ENCODE measurements at regions not wholly inside any gene's neighbourhood (a gene's known extent, or its start where the extent isn't known, plus 50 kb on each side); places are given as distances from the start of the nearest gene placed in this dataset.
"Not testable (repeated sequence)": the region's sequence is repeated elsewhere in the genome, so short reads cannot be mapped to it uniquely, and the experiment has no call there.

DNA sequence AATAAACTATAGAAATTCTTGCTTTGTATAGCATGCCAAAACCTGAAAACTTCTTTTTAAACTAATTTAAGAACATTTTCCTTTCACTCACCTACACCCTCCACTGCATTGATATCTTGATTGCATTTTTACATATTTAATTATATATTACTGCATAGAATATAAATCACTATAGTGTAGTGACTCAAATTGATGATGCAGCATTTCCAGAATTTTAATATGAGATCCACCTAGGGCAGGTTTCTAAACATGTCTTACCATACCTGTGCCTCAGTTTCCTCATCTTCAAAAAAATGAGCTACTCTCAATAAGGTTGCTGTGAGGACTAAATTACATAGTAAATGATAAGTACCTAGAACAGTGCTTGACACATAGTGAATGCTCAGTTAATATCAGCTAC is 881.5 kb downstream of the RPS29 start:
- ATAC-seq (replicated peaks): no peak
- Mint-ChIP-seq H3K27me3 (no peaks in the 10 kb centered on the region), H3K4me3 (no peak overlapping the region), H3K27ac (no peak overlapping the region), H3K9me3 (peaks cover 0 to 2% of the 10 kb centered on the region in 2 donors), H3K36me3 (peaks cover 0 to 3% of the 10 kb centered on the region in 2 donors), H3K4me1 (no peaks in the 10 kb centered on the region)
- DNase-seq: no peak

DNA sequence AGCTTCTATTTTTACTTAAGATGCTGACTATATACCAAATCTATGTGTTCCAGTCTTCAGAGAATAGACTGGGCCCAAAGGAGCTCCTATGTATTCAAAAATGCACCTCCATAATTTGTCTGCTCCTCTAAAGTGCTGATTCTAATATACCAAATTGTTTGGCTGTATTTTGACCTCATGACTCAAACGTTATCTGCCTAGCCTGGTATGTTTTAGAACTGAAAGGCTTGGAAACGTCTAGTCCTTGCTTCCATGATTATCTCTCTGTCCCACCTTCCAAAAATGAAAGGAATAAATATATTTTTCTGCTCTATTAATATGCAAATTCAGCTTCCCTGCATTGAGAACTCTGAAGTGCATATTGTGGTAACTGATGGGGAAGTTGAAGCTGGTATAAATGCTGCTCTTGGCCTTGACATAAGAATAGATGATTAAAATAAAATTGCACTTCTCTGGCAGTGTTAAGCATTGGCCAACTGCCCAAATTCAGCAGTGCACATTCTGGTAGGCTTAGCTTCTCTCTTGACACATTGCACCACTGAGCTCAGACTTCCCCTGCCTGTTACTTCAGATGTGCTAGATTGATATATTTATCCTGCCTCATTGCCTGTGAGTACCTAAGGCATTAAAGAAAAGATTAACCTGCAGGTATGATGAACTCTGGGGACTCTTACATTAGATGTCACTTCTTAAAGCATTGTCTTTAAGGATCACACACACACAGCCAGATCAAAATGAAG is 882.3 kb downstream of the RPS29 start:
- peaks cover 2 to 4% of the 10 kb centered on the region in 2 donors for H3K9me3 Mint-ChIP-seq
- no peaks in the 10 kb centered on the region for H3K27me3 Mint-ChIP-seq
- no peaks in the 10 kb centered on the region for H3K4me1 Mint-ChIP-seq

DNA sequence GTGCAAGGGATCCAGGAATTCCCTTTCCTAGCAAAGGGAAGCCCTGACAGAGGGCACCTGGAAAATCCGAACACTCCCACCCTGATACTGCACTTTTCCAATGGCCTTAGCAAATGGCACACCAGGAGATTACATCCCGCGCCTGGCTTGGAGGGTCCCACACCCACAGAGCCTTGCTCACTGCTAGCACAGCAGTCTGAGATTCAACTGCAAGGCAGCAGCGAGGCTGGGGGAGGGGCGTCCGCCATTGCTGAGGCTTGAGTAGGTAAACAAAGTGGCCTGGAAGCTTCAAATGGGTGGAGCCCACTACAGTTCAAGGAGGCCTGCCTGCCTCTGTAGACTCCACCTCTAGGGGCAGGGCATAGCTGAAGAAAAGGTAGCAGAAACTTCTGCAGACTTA is 888.8 kb downstream of the RPS29 start:
- H3K27me3 Mint-ChIP-seq; H3K4me1 Mint-ChIP-seq; H3K27ac Mint-ChIP-seq; H3K9me3 Mint-ChIP-seq; H3K36me3 Mint-ChIP-seq; ATAC-seq (replicated peaks); H3K4me3 Mint-ChIP-seq; DNase-seq: not testable (repeated sequence)

More for the DNA sequence above, 882.3 kb downstream of the RPS29 start:
- no peak for ATAC-seq (replicated peaks)
- H3K36me3 Mint-ChIP-seq: peaks cover 0 to 3% of the 10 kb centered on the region in 2 donors
- DNase-seq: no peak
- H3K27ac Mint-ChIP-seq: no peak overlapping the region
- H3K4me3 Mint-ChIP-seq: no peak overlapping the region

DNA sequence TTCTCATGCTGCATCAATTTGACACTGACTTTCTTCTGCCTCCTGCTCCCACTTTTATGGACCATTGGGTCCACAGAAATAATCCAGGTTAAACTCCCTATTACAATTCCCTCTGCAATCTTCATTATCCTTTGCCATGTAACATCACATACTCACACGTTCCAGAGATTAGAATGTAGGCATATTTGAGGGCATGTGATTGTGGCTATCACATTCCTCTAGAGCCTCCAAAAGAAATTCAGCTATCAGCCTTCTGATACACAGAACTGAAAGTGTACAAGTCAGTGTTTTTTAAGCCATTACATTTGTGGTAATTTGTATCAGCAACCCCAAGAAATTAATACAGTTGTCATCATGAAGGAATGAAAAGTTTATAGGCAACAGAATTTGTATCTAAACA is 892.4 kb downstream of the RPS29 start:
- no peak for ATAC-seq (replicated peaks)

DNA sequence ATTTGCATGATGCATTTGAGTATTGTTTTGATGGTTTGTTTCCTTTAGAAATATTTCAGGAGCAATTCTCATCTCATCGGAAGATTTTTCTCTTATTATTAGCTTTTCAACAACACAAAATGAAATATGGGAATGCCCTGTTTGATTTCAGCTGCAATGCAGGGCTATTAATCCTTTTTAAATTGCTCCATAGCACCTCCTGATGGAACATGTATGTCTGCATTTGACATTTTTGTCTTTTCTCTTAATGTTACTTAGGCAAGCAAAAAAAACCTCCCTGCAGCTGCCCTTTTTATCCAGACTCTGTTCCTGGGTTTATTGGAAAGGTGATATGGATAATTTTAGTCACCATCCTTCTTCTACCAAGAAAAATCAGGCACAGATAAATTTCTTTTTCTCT is 895.8 kb downstream of the RPS29 start:
- no peak for DNase-seq
- H3K36me3 Mint-ChIP-seq: no peaks in the 10 kb centered on the region
- H3K4me3 Mint-ChIP-seq: no peak overlapping the region
- H3K27me3 Mint-ChIP-seq: no peaks in the 10 kb centered on the region
- no peak overlapping the region for H3K27ac Mint-ChIP-seq
- H3K4me1 Mint-ChIP-seq: no peaks in the 10 kb centered on the region
- no peak for ATAC-seq (replicated peaks)
- no peaks in the 10 kb centered on the region for H3K9me3 Mint-ChIP-seq

More for the DNA sequence above, 892.4 kb downstream of the RPS29 start:
- Mint-ChIP-seq H3K27me3 (no peaks in the 10 kb centered on the region), H3K9me3 (peaks cover 1 to 4% of the 10 kb centered on the region in 2 donors), H3K27ac (no peak overlapping the region), H3K36me3 (no peaks in the 10 kb centered on the region), H3K4me1 (no peaks in the 10 kb centered on the region), H3K4me3 (no peak overlapping the region)
- DNase-seq: no peak

DNA sequence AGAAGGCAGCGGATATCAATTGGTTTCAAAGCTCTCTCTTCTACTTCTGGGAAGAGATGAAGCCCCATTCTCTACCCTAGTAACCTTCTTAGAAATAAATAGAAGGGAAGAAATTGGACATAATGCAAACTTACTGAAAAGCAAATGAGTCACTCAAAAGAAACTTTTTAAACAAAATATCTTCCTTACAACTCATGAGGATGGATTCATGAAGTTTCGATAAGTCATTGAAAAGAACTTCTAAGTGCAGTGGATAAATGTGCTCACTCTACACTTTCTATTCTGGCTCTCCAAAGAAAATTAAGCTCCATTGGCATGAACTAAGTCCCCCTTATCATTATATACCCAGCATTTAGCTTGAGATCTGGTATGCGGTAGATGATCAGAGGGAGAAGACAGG is 899.5 kb downstream of the RPS29 start:
- Mint-ChIP-seq H3K27ac (no peak overlapping the region), H3K36me3 (no peaks in the 10 kb centered on the region), H3K27me3 (no peaks in the 10 kb centered on the region), H3K9me3 (no peaks in the 10 kb centered on the region), H3K4me1 (no peaks in the 10 kb centered on the region), H3K4me3 (no peak overlapping the region)
- ATAC-seq (replicated peaks): no peak
- DNase-seq: no peak

DNA sequence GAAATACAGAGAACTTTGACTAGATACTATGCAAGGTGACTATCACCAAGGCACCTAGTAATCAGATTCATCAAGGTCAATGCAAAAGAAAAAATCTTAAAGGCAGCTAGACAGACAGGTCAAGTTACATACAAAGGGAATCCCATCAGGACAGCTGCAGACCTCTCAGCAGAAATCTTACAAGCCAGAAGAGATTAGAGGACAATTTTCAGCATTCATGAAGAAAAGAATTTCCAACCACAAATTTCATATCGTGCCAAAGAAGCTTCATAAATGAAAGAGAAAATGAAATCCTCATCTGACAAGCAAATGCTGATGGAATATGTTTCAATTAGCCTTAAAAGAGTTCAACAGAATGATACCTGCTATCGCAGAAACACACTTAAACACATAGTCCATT is 913.7 kb downstream of the RPS29 start:
- H3K27ac Mint-ChIP-seq: no peak overlapping the region
- H3K4me3 Mint-ChIP-seq: no peak overlapping the region
- H3K27me3 Mint-ChIP-seq: no peaks in the 10 kb centered on the region
- no peak for ATAC-seq (replicated peaks)
- H3K36me3 Mint-ChIP-seq: no peaks in the 10 kb centered on the region
- H3K4me1 Mint-ChIP-seq: no peaks in the 10 kb centered on the region
- DNase-seq: no peak
- H3K9me3 Mint-ChIP-seq: peaks cover 8 to 9% of the 10 kb centered on the region in 2 donors

DNA sequence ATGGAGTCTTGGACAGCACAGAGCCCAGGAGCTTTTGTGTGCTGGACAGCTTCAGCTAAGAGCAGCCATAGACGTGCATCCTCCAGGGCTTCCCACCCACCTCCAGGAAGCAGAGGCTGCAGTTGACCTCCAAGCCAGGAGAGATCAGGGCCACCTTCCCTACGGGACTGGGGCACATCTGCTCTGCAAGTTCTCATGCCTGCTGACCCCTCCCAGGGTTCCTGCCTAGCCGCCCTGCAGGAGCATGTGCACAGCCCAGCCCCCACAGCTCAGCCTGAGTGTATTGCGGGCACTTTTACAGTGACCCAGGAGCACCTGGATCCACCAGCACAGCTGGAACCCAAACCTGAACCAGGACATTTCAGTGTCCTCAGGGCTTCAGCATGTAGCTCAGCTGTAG is 915.2 kb downstream of the RPS29 start:
- DNase-seq: no peak
- Mint-ChIP-seq H3K4me3 (no peak overlapping the region), H3K27me3 (no peaks in the 10 kb centered on the region), H3K36me3 (no peaks in the 10 kb centered on the region), H3K9me3 (peaks cover 6 to 8% of the 10 kb centered on the region in 2 donors), H3K27ac (no peak overlapping the region), H3K4me1 (no peaks in the 10 kb centered on the region)
- no peak for ATAC-seq (replicated peaks)

DNA sequence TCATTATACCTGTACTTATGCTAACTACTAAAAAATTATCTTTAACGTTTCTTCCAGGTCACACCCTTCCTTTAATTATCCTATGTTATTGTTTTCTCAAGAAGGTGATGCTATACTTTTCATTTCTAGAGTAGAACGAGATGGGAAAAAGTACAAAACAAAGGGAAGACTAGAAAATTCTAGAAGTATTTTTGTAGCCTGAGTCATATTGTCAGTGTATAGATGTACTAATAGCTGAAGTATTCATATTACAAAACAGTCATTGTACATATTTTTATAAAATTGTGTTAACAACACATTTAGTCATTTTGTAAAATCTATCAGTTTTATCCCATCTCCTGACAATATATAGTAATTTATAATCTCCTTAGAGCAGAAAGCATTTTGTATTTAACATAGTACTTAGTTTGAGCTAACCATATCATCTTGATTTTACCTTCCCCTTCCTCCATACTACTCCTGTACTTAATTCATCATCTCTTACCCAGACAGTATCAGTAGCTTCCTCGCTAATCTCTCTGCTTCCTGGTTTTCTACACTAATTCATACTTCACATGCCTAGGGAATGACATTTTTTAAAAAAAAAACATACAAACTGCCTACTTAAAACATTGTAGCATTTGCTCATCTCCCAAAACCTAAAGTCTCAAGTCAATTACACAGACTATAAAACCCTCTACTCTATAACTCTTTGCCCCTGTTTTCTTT is 920.9 kb downstream of the RPS29 start:
- H3K27ac Mint-ChIP-seq: no peak overlapping the region
- no peaks in the 10 kb centered on the region for H3K36me3 Mint-ChIP-seq
- ATAC-seq (replicated peaks): no peak
- H3K4me3 Mint-ChIP-seq: no peak overlapping the region
- H3K27me3 Mint-ChIP-seq: no peaks in the 10 kb centered on the region
- no peaks in the 10 kb centered on the region for H3K4me1 Mint-ChIP-seq
- DNase-seq: no peak
- H3K9me3 Mint-ChIP-seq: peaks cover 4% of the 10 kb centered on the region in 2 donors

DNA sequence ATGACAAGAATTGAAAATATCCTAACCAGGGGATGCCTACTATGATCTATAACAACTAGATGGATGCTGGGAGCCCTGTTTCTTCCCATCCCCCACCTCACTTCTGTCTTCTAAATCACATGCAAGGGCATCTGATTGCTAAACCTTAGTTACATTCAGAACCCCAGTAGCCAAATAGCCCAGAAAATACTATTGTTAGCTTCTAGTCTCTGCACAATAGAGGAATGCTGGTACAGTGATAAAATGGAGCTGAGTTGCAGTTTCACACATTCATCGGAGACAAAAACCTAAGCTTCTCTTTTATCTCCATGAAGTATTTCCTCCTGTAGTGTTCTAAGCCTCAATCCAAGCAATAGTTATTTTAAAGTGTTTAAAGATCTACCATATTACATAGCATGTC is 942.9 kb downstream of the RPS29 start:
- Mint-ChIP-seq H3K9me3 (peaks cover 3 to 14% of the 10 kb centered on the region in 2 donors), H3K4me1 (no peaks in the 10 kb centered on the region), H3K4me3 (no peak overlapping the region), H3K36me3 (no peaks in the 10 kb centered on the region), H3K27me3 (no peaks in the 10 kb centered on the region), H3K27ac (no peak overlapping the region)
- no peak for DNase-seq
- no peak for ATAC-seq (replicated peaks)

DNA sequence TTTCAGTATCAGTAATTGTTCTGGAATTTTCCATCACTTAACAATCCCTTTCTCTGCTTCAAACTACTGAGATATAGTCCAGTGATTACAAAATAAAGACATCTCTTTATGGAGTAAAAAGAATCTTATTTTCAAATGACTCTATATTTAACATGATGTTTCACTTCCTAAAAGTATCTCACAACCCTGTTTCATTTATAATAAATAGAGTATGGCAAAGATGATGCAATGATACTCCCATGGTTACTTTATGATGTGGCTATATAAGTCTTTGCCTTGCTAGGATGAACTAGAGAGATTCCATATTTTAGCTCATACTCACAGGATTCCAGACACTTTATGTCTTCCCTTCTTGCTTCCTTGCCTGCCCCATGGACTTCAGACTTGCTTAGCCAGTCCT is 953.5 kb upstream of the MDGA2 start:
- Mint-ChIP-seq H3K9me3 (peaks cover 0 to 2% of the 10 kb centered on the region in 2 donors), H3K27ac (no peak overlapping the region), H3K27me3 (peaks cover 0 to 3% of the 10 kb centered on the region in 2 donors), H3K36me3 (no peaks in the 10 kb centered on the region), H3K4me3 (no peak overlapping the region), H3K4me1 (peaks cover 4 to 13% of the 10 kb centered on the region in 2 donors)
- no peak for ATAC-seq (replicated peaks)
- DNase-seq: no peak

DNA sequence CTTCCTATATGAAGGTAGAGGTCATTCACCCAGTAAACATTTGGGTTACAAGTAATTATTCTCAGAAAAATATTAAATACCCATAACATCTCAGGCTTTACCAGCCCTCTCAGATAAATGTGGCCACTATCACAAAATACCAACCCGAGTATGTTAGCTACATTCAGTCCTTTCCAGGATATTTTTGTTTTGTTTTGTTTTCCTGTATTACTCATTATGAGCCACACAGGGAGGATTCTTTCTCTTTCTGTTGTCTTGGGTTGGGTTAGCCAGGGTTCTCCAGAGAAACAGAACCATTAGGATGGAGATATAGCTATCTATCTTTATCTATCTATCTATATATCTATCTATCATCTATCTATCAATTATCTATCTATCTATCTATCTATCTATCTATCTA is 947.6 kb upstream of the MDGA2 start:
- H3K9me3 Mint-ChIP-seq: no peaks in the 10 kb centered on the region
- H3K4me1 Mint-ChIP-seq: no peaks in the 10 kb centered on the region
- no peak overlapping the region for H3K27ac Mint-ChIP-seq
- no peak overlapping the region for H3K4me3 Mint-ChIP-seq
- H3K36me3 Mint-ChIP-seq: no peaks in the 10 kb centered on the region
- no peak for ATAC-seq (replicated peaks)
- no peaks in the 10 kb centered on the region for H3K27me3 Mint-ChIP-seq
- DNase-seq: no peak

DNA sequence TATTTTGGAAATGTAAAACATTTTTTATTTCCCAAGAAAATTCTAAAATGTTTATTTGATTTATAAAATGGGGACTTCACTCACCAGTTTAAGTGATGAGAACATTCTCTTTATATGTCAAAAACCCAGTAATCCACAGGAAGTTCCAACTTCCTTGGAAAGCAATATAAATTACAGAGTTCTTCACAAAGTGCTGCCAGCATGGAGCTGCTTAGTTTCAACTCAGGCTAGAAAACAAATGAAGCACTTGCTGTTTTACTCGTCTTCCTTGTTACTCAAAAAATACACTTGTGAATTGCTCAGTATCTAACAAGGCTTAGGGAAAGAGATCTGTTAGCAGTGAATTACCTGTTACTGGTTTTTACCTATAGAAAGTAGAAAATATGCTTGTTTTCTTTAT is 942.7 kb upstream of the MDGA2 start:
- Mint-ChIP-seq H3K4me3 (no peak overlapping the region), H3K27me3 (no peaks in the 10 kb centered on the region), H3K27ac (no peak overlapping the region), H3K9me3 (no peaks in the 10 kb centered on the region), H3K4me1 (no peaks in the 10 kb centered on the region), H3K36me3 (no peaks in the 10 kb centered on the region)
- no peak for DNase-seq
- no peak for ATAC-seq (replicated peaks)

DNA sequence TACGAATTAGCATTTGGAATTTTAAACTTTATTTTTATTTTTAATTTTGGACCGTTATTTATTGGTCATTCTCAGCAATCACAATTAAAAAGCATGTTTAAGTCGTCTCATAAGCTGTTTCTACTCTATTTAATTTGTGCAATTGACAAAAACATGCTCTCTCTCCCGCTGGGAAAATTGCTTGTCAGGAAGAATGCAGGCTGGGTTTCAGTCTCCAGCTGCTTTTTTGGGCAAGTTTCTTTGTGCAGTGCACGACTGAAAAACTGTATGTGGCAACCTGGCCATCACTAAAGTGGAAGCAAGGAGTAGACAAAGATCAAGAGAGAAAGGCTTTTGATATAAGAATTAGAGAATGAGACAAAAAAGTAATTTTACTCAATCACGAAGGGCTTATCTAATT is 941.5 kb upstream of the MDGA2 start:
- ATAC-seq (replicated peaks): no peak
- Mint-ChIP-seq H3K27me3 (no peaks in the 10 kb centered on the region), H3K9me3 (peaks cover 0 to under 1% of the 10 kb centered on the region in 2 donors), H3K36me3 (no peaks in the 10 kb centered on the region), H3K27ac (no peak overlapping the region), H3K4me1 (no peaks in the 10 kb centered on the region), H3K4me3 (no peak overlapping the region)
- no peak for DNase-seq

DNA sequence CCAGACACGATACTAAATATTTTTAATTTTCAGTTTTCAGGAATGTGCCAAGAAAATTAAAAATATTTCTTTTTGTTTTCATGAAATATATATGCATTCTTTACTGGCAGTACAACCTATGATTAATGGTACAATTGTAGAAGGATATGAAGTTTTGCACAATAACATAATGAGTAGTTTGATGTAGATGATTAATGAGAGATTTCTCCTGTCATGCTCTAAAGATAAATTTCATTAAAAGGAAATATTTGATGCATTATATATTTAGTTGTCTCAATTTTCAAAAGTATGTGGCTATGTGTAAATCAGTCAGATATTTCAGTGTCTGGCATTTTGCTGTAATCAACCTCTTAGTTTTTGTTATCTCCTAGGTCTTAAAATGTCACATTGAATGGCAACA is 940.2 kb upstream of the MDGA2 start:
- DNase-seq (no peak), ATAC-seq (replicated peaks) (no peak)
- Mint-ChIP-seq H3K9me3 (peaks cover 0 to 6% of the 10 kb centered on the region in 2 donors), H3K36me3 (no peaks in the 10 kb centered on the region), H3K27ac (no peak overlapping the region), H3K4me3 (no peak overlapping the region), H3K4me1 (no peaks in the 10 kb centered on the region), H3K27me3 (no peaks in the 10 kb centered on the region)

Measured in stimulated activated naive B cell treated with anti-CD40 and anti-IgM and Interleukin-4, amounts not matched to agents 10 μg/mL and 1 μg/mL and 100 μg/mL, for 72 hours (primary cell).